ENCODE measurements at regions not wholly inside any gene's neighbourhood (a gene's known extent, or its start where the extent isn't known, plus 50 kb on each side); places are given as distances from the start of the nearest gene placed in this dataset.

- DNase-seq: no peak
Observed at GRCh38 chr9:108119530-108120113, 630.1 kb upstream of the KLF4 start.

GRCh38 chr9:108117795-108118194, 628.2 kb upstream of the KLF4 start:
- no peak for DNase-seq

DNA sequence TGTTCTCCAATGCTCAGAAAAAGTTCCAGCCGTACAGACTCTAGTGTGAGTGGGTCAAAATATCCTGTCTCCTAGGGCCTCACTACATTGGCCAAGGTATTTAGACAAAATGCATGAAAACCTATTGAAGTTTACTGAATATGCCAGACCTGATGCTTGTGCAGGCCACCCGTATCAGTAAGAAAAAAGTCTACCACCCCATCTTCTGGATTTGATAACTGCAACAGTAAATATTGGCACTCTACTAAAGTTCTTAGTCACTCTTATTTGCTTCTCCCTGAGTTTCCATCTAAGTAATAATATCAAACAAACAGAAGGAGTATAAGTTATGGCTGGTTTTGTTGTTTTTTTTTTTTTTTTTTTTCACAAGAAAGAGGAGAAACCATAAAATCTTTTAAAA, 627.7 kb upstream of the KLF4 start:
- DNase-seq: no peak

DNA sequence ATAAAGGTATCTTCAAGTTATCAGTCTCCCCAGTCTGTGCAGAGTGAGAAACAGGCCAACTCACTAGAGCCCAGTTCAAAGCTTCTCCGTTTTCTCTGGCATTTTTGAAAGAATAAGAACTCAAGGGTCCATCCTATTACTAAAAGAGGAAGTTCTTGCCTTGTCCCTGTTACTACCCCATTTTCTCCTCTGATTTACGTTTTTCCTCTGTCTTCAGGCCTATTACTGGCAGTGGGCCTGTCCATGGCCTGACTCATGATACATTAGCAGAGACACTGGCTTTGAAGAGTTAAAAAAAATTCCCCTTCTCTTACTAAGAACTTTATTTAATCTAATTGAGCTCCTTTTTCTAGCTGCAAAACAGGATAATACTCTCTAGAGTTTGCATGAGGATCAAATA, 624.0 kb upstream of the KLF4 start:
- DNase-seq: no peak

DNA sequence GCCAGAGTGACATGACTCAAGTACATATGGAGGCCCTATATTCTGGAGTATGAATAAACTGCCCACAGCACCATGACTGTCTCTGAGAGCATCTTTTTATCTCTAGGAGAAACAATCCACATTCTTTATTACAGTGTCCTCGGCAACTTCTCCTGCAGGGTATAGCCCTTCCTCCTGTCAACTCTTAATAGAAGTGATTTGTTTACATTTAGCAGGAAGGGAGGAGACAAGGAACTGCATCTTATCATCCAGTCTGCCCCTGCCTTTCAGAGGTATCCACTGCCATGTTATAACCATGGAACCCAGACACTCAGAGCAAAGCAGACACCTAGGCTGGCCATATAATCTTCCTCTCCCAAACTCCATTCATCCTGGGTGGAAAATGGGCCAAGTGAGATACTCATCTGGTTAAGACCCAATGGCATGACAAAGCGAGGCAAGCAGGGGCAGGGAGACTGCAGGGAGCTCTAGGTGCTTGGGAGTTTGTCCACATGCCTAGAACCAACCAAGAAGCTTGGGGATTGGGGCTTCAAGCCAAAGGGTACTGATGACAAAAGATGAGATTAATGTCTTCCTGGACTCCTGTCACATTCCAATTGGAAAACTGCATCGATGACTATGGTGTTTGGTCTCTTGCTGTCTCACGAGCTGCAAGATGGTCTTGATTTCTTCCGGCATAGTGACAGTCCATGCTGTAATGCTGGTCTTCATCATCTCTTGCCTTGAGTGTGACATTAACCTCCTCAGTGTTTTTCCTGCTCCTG, 620.5 kb upstream of the KLF4 start:
- no peak for DNase-seq

GRCh38 chr9:108108852-108109448, 619.4 kb upstream of the KLF4 start:
- no peak for DNase-seq

GRCh38 chr9:108108280-108108851, 618.8 kb upstream of the KLF4 start:
- no peak for DNase-seq

DNA sequence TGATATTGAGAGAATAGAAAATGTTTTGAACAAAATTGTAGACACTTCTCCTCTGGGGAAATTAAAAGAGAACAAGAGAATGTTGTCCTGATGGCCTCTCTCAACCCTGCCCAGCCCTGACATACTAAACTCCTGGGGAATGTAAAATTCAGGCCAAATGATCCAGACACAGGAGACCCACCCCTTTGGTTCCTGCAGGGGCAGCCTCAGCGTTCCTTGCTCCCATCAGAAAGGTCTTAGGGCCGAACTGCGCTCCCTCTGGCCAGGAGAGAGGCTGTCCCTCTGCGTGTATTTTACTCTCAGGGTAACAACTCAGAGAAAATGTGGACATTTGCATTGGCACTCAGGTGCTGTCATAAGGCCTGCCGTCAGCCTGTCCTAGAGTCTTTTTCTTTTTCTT, 616.3 kb upstream of the KLF4 start:
- DNase-seq: no peak

DNA sequence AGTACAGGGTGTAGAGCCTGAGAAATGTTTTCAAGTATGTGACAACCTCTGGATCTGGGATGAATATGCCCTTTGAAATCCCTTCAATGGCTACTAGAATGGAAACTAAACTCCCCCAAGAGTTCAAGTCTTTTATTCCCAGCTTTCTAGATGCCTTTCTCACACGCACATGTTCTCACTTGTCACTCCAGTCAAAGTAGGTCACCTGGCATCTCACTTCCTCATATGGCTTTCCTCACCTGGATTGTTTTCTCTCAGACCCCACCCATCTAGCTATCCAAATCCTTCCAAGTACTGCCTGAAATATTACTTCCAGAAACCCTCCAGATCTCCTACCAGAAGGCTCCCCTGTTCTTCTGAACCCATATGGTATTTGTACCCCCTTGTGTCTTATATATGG, 615.4 kb upstream of the KLF4 start:
- no peak for DNase-seq

- DNase-seq: no peak
Observed at GRCh38 chr9:108103046-108103693, 613.6 kb upstream of the KLF4 start.

GRCh38 chr9:108101410-108101809, 611.8 kb upstream of the KLF4 start:
- no peak for DNase-seq

DNA sequence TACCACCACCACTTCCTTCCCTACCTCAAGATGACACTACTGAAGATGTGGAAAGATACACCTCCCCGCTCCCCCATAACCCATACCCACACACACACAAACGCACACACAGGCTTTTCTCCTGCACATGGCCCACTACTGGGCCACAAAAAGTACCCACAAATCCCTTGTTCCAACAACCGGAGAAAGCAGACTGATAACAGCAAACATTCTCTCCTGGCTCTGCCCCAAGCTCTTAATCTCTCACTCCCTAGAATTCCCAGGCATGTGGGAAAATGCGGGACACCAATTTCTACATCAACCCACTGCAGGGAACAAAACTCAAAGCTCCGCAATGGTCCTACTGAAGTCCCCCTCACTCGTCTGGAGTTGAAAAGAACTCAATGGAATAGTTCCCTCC, 611.0 kb upstream of the KLF4 start:
- no peak for DNase-seq

DNA sequence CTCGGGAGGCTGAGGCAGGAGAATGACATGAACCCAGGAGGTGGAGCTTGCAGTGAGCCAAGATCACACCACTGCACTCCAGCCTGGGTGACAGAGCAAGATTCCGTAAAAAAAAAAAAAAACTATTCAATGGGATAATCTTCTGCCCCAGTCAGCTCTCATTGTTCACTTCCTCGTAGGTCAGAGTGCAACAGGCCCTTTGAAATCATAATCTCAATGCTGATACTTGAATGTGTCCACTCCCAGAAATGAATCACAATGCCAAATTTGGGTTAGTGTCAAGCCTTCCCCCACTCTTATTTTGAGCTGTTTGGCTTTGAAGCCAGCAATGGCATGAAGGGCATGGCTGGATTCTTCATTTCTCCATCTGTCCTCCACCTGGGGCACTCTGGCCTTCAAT, 610.3 kb upstream of the KLF4 start:
- no peak for DNase-seq

GRCh38 chr9:108095496-108095895, 605.9 kb upstream of the KLF4 start:
- no peak for DNase-seq

DNA sequence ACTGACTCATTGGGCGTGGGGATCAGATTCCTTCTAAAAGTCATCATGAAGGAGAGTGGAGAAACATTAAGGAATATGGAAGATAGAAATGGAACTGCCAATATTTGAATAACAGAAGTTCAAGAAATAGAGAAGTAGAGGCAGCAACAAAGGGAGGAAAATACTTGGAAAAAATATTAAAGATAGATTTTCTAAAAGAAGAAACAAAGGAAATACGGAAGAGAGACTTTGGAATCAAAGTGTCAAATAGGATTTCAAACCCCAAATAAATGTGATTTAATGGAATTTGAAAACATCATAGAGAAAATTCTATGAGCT, 605.1 kb upstream of the KLF4 start:
- no peak for DNase-seq

DNA sequence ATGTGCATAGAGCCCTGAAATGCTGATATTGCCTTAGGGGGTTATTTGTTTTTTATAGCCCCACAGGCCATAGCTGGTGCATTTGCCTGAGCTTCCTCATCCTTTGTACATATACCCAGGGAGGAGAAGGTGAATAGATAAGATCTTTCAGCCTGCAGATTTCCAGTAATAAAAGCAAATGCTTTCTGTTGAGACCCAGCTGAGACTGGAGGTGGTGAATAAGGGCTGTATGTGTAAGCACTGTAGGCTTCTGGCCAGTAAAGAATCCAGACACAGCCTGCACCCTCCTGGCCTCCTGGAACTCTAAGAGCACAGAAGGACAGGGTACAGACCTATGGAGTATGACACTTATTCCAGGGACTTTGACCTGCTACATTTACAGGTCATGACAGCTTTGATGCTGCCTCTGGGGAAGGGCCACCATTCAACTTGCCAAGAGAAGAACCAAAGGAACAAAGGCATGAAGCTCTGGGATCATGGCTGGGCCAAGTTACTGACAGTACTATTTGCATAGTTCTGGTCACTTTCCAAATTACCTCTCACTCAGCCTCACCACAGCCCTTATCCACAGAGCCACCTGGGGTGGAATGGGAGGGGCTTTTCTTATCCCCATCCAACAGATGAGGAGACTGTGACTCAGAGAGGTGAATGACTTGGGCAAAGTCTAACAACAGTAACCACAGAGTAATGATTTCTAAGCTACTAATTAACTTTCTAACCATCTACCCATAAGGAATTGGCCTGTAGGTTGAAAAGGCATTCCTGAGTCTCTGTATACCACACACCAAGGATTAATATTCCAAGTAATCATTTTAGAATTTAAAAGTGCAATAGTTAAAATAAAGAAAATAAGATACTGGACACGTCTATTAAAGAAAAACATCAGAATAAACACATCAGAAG, 604.5 kb upstream of the KLF4 start:
- DNase-seq: no peak

DNA sequence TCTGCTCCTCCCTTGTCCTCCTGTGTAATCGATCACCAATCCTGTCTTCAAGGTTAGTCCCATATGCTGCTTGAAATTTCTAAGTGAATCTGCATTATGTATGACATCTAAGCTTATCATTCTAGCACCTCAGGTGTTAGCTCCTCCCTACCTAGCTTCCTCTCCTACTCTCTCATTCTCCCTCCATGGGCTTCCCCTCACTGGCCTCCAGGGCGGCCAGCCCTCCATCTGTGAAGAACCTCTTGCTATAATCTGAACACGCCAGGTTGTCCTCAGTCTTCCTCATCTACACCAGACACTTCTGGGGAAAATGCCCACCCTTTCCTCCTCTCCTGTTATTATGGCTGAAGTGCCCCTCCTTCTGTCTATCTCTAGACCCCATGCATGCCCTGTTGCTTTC, 599.3 kb upstream of the KLF4 start:
- DNase-seq: no peak

- no peak for DNase-seq
Observed at GRCh38 chr9:108087781-108088180, 598.2 kb upstream of the KLF4 start.

GRCh38 chr9:108086624-108087023, 597.1 kb upstream of the KLF4 start:
- DNase-seq: no peak

DNA sequence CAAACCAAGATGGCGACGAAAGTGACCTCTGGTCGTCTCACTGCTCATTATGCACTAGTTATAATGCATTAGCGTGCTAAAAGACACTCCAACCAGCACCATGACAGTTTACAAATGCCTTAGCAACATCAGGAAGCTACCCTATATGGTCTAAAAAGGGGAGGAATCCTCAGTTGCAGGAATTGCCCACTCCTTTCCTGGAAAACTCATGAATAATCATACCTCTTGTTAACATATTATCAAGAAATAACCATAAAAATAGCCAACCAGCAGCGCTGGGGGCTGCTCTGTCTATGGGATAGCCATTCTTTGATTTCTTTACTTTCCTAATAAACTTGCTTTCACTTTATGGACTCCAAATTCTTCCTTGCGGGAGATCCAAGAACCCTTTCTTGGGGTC, 595.7 kb upstream of the KLF4 start:
- no peak for DNase-seq

- no peak for DNase-seq
Observed at GRCh38 chr9:108083796-108084352, 594.3 kb upstream of the KLF4 start.

- DNase-seq: no peak
Observed at GRCh38 chr9:108083160-108083750, 593.7 kb upstream of the KLF4 start.

Measured in activated CD4-positive, alpha-beta T cell treated with anti-CD3 and anti-CD28 coated beads, Interleukin-10, Interleukin-2, amounts not matched to agents 100 ng/mL and 50 ng/mL, durations not matched to agents 16 hours and 8 hours (primary cell).